ENCODE measurements at regions not wholly inside any gene's neighbourhood (a gene's known extent, or its start where the extent isn't known, plus 50 kb on each side); places are given as distances from the start of the nearest gene placed in this dataset.
A peak's percentile ranks its signal among the peaks of the same experiment; 100 is the strongest.

DNA sequence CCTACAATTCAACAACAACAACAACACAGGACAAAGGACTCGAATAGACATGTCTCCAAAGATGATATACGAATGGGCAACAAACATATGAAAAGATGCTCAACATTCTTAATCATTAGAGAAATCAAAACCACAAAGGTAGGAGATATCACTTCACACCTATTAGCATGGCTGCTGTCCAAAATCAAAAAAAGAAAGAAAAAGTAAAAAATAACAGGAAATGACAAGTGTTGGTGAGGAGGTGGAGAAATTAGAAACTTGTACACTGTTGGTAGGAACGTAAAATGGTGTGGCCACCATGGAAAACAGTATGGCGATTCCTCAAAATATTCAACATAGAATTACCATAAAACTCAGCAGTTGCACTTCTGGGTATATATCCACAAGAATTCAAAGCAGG, 312.3 kb upstream of the STT3B start:
- intact Hi-C loops (cut with micrococcal nuclease) = no loop called here
- peak overlapping the region; percentile 10 for H3K4me3 Mint-ChIP-seq
- ATAC-seq = no peak

GRCh38 chr3:31223278-31223677, 309.4 kb upstream of the STT3B start:
- no peak for TF ChIP-seq CTCF (IDR thresholded peaks at IDR 0.05)
- Mint-ChIP-seq H3K27ac (peak overlapping the region; percentile 40 to 60), H3K4me3 (no peak overlapping the region), H3K36me3 (no peaks in the 10 kb centered on the region), H3K9me3 (no peaks in the 10 kb centered on the region), H3K4me1 (peaks cover 69 to 71% of the 10 kb centered on the region in 2 donors), H3K27me3 (ENCODE audit: low read depth in 2 of 2) (no peaks in the 10 kb centered on the region)
- H3K4me3 ChIP-seq (ENCODE audit: low read length) = no peak overlapping the region
- H3K4me1 ChIP-seq (ENCODE audit: control insufficient read depth, insufficient read depth, low read length) = peaks cover 46% of the 10 kb centered on the region
- DNase-seq (peak in 1 of 2 donors; percentile 18), ATAC-seq (no peak)
- intact Hi-C loops (cut with micrococcal nuclease) = no loop called here
- WGBS (ENCODE audit: insufficient coverage) = 65% methylated on average over 4 of the region's 4 CpGs
- H3K27me3 ChIP-seq (ENCODE audit: control insufficient read depth, insufficient read depth, low read length) = no peaks in the 10 kb centered on the region
- no peaks in the 10 kb centered on the region for H3K36me3 ChIP-seq (ENCODE audit: control insufficient read depth, insufficient read depth, low read length)
- no peak overlapping the region for H3K27ac ChIP-seq (ENCODE audit: low read length)
- H3K9me3 ChIP-seq (ENCODE audit: control insufficient read depth, insufficient read depth, low read length) = no peaks in the 10 kb centered on the region

More for the DNA sequence above, 312.3 kb upstream of the STT3B start:
- Mint-ChIP-seq H3K9me3 (no peaks in the 10 kb centered on the region), H3K27me3 (ENCODE audit: low read depth in 2 of 2) (no peaks in the 10 kb centered on the region), H3K36me3 (no peaks in the 10 kb centered on the region), H3K4me1 (peaks cover 59% of the 10 kb centered on the region in 2 donors), H3K27ac (peak overlapping the region in 1 of 2 donors; percentile 58)
- H3K4me1 ChIP-seq (ENCODE audit: control insufficient read depth, insufficient read depth, low read length) = peaks cover 19% of the 10 kb centered on the region
- DNase-seq = peak in 1 of 2 donors; percentile 34
- TF ChIP-seq CTCF (IDR thresholded peaks at IDR 0.05) = no peak
- no peak overlapping the region for H3K4me3 ChIP-seq (ENCODE audit: low read length)
- no peaks in the 10 kb centered on the region for H3K27me3 ChIP-seq (ENCODE audit: control insufficient read depth, insufficient read depth, low read length)
- no peaks in the 10 kb centered on the region for H3K9me3 ChIP-seq (ENCODE audit: control insufficient read depth, insufficient read depth, low read length)
- no peak overlapping the region for H3K27ac ChIP-seq (ENCODE audit: low read length)
- 64% methylated on average over 4 of the region's 4 CpGs for WGBS (ENCODE audit: insufficient coverage)
- H3K36me3 ChIP-seq (ENCODE audit: control insufficient read depth, insufficient read depth, low read length) = no peaks in the 10 kb centered on the region

GRCh38 chr3:31224936-31225335, 307.8 kb upstream of the STT3B start:
- H3K27me3 ChIP-seq (ENCODE audit: control insufficient read depth, insufficient read depth, low read length) = no peaks in the 10 kb centered on the region
- DNase-seq = no peak
- intact Hi-C loops (cut with micrococcal nuclease) = no loop called here
- no peaks in the 10 kb centered on the region for H3K9me3 ChIP-seq (ENCODE audit: control insufficient read depth, insufficient read depth, low read length)
- Mint-ChIP-seq H3K36me3 (no peaks in the 10 kb centered on the region), H3K4me3 (no peak overlapping the region), H3K27ac (no peak overlapping the region), H3K27me3 (ENCODE audit: low read depth in 2 of 2) (no peaks in the 10 kb centered on the region), H3K4me1 (peaks cover 55 to 64% of the 10 kb centered on the region in 2 donors), H3K9me3 (no peaks in the 10 kb centered on the region)
- H3K27ac ChIP-seq (ENCODE audit: low read length) = no peak overlapping the region
- 92% methylated on average over 5 of the region's 5 CpGs for WGBS (ENCODE audit: insufficient coverage)
- peaks cover 36% of the 10 kb centered on the region for H3K4me1 ChIP-seq (ENCODE audit: control insufficient read depth, insufficient read depth, low read length)
- TF ChIP-seq CTCF (IDR thresholded peaks at IDR 0.05) = no peak
- H3K4me3 ChIP-seq (ENCODE audit: low read length) = no peak overlapping the region
- H3K36me3 ChIP-seq (ENCODE audit: control insufficient read depth, insufficient read depth, low read length) = no peaks in the 10 kb centered on the region
- ATAC-seq = no peak

GRCh38 chr3:31225923-31226322, 306.8 kb upstream of the STT3B start:
- Histone ChIP-seq H3K4me3 (ENCODE audit: low read length) (no peak overlapping the region), H3K27me3 (ENCODE audit: control insufficient read depth, insufficient read depth, low read length) (no peaks in the 10 kb centered on the region), H3K4me1 (ENCODE audit: control insufficient read depth, insufficient read depth, low read length) (peaks cover 43% of the 10 kb centered on the region), H3K27ac (ENCODE audit: low read length) (peak overlapping the region; percentile 79), H3K9me3 (ENCODE audit: control insufficient read depth, insufficient read depth, low read length) (no peaks in the 10 kb centered on the region), H3K36me3 (ENCODE audit: control insufficient read depth, insufficient read depth, low read length) (no peaks in the 10 kb centered on the region)
- peaks cover 53 to 62% of the 10 kb centered on the region in 2 donors for H3K4me1 Mint-ChIP-seq
- no peaks in the 10 kb centered on the region for H3K27me3 Mint-ChIP-seq (ENCODE audit: low read depth in 2 of 2)
- H3K4me3 Mint-ChIP-seq = peak overlapping the region; percentile 60
- H3K9me3 Mint-ChIP-seq = no peaks in the 10 kb centered on the region
- peak overlapping the region; percentile 83 to 86 for H3K27ac Mint-ChIP-seq
- TF ChIP-seq CTCF (IDR thresholded peaks at IDR 0.05) = no peak
- H3K36me3 Mint-ChIP-seq = no peaks in the 10 kb centered on the region
- intact Hi-C loops (cut with micrococcal nuclease) = no loop called here
- no peak for DNase-seq
- no peak for ATAC-seq
- 57% methylated on average over 3 of the region's 3 CpGs for WGBS (ENCODE audit: insufficient coverage)
